ENCODE measurements at regions not wholly inside any gene's neighbourhood (a gene's known extent, or its start where the extent isn't known, plus 50 kb on each side); places are given as distances from the start of the nearest gene placed in this dataset.
"Not testable (repeated sequence)": the region's sequence is repeated elsewhere in the genome, so short reads cannot be mapped to it uniquely, and the experiment has no call there.

GRCh38 chr3:26193558-26193957 lies 403.7 kb downstream of the OXSM start:
- no peak for DNase-seq

- DNase-seq = no peak
Observed at GRCh38 chr3:26196781-26197180, 406.9 kb downstream of the OXSM start.

GRCh38 chr3:26198609-26199008 lies 408.7 kb downstream of the OXSM start:
- DNase-seq = no peak

GRCh38 chr3:26202169-26202568 lies 412.3 kb downstream of the OXSM start:
- DNase-seq = no peak

- DNase-seq = no peak
Observed at GRCh38 chr3:26205475-26205874, 415.6 kb downstream of the OXSM start.

GRCh38 chr3:26208201-26208600 lies 414.4 kb upstream of the LRRC3B start:
- DNase-seq = no peak

- DNase-seq = no peak
Observed at GRCh38 chr3:26229801-26230200, 392.8 kb upstream of the LRRC3B start.

GRCh38 chr3:26233374-26233773 lies 389.2 kb upstream of the LRRC3B start:
- DNase-seq = no peak

- DNase-seq = no peak
Observed at GRCh38 chr3:26236531-26236930, 386.0 kb upstream of the LRRC3B start.

- DNase-seq = no peak
Observed at GRCh38 chr3:26237036-26237682, 385.4 kb upstream of the LRRC3B start.

GRCh38 chr3:26244586-26244985 lies 378.0 kb upstream of the LRRC3B start:
- not testable (repeated sequence) for DNase-seq

GRCh38 chr3:26245236-26245635 lies 377.3 kb upstream of the LRRC3B start:
- DNase-seq = no peak

- DNase-seq = no peak
Observed at GRCh38 chr3:26246901-26247300, 375.7 kb upstream of the LRRC3B start.

GRCh38 chr3:26247712-26248111 lies 374.9 kb upstream of the LRRC3B start:
- DNase-seq = no peak

GRCh38 chr3:26252001-26252400 lies 370.6 kb upstream of the LRRC3B start:
- DNase-seq = no peak

- DNase-seq = no peak
Observed at GRCh38 chr3:26256224-26256623, 366.3 kb upstream of the LRRC3B start.

- DNase-seq = no peak
Observed at GRCh38 chr3:26259176-26259575, 363.4 kb upstream of the LRRC3B start.

GRCh38 chr3:26260139-26260538 lies 362.4 kb upstream of the LRRC3B start:
- no peak for DNase-seq

GRCh38 chr3:26264708-26265107 lies 357.9 kb upstream of the LRRC3B start:
- no peak for DNase-seq

- DNase-seq = no peak
Observed at GRCh38 chr3:26271848-26272247, 350.7 kb upstream of the LRRC3B start.

- no peak for DNase-seq
Observed at GRCh38 chr3:26273196-26273595, 349.4 kb upstream of the LRRC3B start.

- no peak for DNase-seq
Observed at GRCh38 chr3:26279091-26279490, 343.5 kb upstream of the LRRC3B start.

GRCh38 chr3:26280517-26280916 lies 342.1 kb upstream of the LRRC3B start:
- no peak for DNase-seq

GRCh38 chr3:26281284-26281985 lies 341.1 kb upstream of the LRRC3B start:
- no peak for DNase-seq

- DNase-seq = not testable (repeated sequence)
Observed at GRCh38 chr3:26284503-26284902, 338.1 kb upstream of the LRRC3B start.
